NCI-H2029 (cell line): ENCODE measurements at regions not wholly inside any gene's neighbourhood (a gene's known extent, or its start where the extent isn't known, plus 50 kb on each side); places are given as distances from the start of the nearest gene placed in this dataset.
"Not testable (repeated sequence)": the region's sequence is repeated elsewhere in the genome, so short reads cannot be mapped to it uniquely, and the experiment has no call there.

Experiments used
- DNase-seq: peaks from one replicate; lab custom pipeline; 2025; lab: John Stamatoyannopoulos, UW

- DNase-seq, result no peak
These were observed 87.1 kb upstream of the ZNF281 start for GRCh38 chr1:200496937-200497336.

GRCh38 chr1:200495901-200496300, 86.1 kb upstream of the ZNF281 start:
- DNase-seq, result no peak

GRCh38 chr1:200493344-200493743, 83.5 kb upstream of the ZNF281 start:
- no peak for DNase-seq

GRCh38 chr1:200491103-200491502, 81.3 kb upstream of the ZNF281 start:
- no peak for DNase-seq

- no peak for DNase-seq
These were observed 80.3 kb upstream of the ZNF281 start for GRCh38 chr1:200490183-200490582.

- peak; percentile 56 for DNase-seq
These were observed 78.7 kb upstream of the ZNF281 start for GRCh38 chr1:200488375-200489165.

- DNase-seq, result no peak
These were observed 77.8 kb upstream of the ZNF281 start for GRCh38 chr1:200487650-200488049.

- DNase-seq, result no peak
These were observed 76.8 kb upstream of the ZNF281 start for GRCh38 chr1:200486634-200487033.

- not testable (repeated sequence) for DNase-seq
These were observed 74.7 kb upstream of the ZNF281 start for GRCh38 chr1:200484438-200484946.

GRCh38 chr1:200483491-200484143, 73.8 kb upstream of the ZNF281 start:
- no peak for DNase-seq

- no peak for DNase-seq
These were observed 71.1 kb upstream of the ZNF281 start for GRCh38 chr1:200480964-200481363.

- no peak for DNase-seq
These were observed 70.0 kb upstream of the ZNF281 start for GRCh38 chr1:200479816-200480215.

- DNase-seq, result no peak
These were observed 69.2 kb upstream of the ZNF281 start for GRCh38 chr1:200478945-200479558.

- no peak for DNase-seq
These were observed 68.4 kb upstream of the ZNF281 start for GRCh38 chr1:200478239-200478623.

GRCh38 chr1:200474633-200475032, 64.8 kb upstream of the ZNF281 start:
- DNase-seq, result no peak

- DNase-seq, result peak; percentile 5
These were observed 64.0 kb upstream of the ZNF281 start for GRCh38 chr1:200473698-200474371.

GRCh38 chr1:200471739-200472138, 61.9 kb upstream of the ZNF281 start:
- no peak for DNase-seq

- no peak for DNase-seq
These were observed 58.6 kb upstream of the ZNF281 start for GRCh38 chr1:200468264-200469001.

GRCh38 chr1:200464784-200465400, 55.1 kb upstream of the ZNF281 start:
- no peak for DNase-seq
